Mammary epithelial cell (primary cell): ENCODE measurements at regions not wholly inside any gene's neighbourhood (a gene's known extent, or its start where the extent isn't known, plus 50 kb on each side); places are given as distances from the start of the nearest gene placed in this dataset.

Experiments
- EZH2 ChIP-seq: IDR thresholded peaks from 2 replicates; pipeline ENCODE4 v1.6.1; 2012; ENCODE audit warnings: low read length, inconsistent platforms, borderline replicate concordance
- TF ChIP-seq, protein P1 (sequence below), 2 donors: IDR thresholded peaks in 1 of 2; conservative IDR thresholded peaks in 1 of 2; 2 replicates each; pipeline ENCODE4 v1.5.1; 2011 to 2012; ENCODE audit warnings: inconsistent platforms in 2 of 2, low read length in 2 of 2, mild to moderate bottlenecking in 2 of 2, control low read depth in 1 of 2, low read depth in 1 of 2; ENCODE audit not compliant: insufficient read depth in 1 of 2; ENCODE audit errors: extremely low read depth in 1 of 2

DNA sequence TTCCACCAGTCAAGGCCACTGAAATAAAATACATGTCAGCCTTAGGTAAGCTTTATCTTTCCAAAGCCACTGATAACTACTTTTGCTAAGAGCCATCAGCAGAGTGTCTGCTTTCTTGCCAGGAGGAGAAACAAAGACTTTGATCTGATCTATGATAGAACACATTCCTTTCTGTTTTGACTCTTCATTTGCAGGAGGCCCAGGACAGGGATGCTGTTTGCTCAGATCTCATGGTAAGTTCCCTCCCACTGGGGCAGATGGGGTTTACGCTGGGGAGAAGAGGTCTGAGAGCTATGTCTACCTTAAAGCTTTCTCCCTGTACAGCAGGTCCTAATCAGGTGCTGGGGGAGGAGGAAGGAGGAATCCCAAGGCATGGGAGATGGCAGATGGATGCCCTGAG is 497.6 kb downstream of the NTRK2 start:
- TF ChIP-seq, protein P1, sequence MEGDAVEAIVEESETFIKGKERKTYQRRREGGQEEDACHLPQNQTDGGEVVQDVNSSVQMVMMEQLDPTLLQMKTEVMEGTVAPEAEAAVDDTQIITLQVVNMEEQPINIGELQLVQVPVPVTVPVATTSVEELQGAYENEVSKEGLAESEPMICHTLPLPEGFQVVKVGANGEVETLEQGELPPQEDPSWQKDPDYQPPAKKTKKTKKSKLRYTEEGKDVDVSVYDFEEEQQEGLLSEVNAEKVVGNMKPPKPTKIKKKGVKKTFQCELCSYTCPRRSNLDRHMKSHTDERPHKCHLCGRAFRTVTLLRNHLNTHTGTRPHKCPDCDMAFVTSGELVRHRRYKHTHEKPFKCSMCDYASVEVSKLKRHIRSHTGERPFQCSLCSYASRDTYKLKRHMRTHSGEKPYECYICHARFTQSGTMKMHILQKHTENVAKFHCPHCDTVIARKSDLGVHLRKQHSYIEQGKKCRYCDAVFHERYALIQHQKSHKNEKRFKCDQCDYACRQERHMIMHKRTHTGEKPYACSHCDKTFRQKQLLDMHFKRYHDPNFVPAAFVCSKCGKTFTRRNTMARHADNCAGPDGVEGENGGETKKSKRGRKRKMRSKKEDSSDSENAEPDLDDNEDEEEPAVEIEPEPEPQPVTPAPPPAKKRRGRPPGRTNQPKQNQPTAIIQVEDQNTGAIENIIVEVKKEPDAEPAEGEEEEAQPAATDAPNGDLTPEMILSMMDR (conservative IDR thresholded peaks at IDR 0.05 in 1 of 2, IDR thresholded peaks at IDR 0.05 in 1 of 2; ENCODE audit: extremely low read depth in 1 of 2, insufficient read depth in 1 of 2, low read depth in 1 of 2, low read length in 2 of 2): no peak
- TF ChIP-seq EZH2: no peak
